HCT116 (cell line): ENCODE measurements at regions not wholly inside any gene's neighbourhood (a gene's known extent, or its start where the extent isn't known, plus 50 kb on each side); places are given as distances from the start of the nearest gene placed in this dataset.

Source experiments
- ATAC-seq: fragments of 200-7000 bp; cut with Tn5 transposase; 2 replicates; pipeline ENCODE4 v1.9.1; 2020; ENCODE audit warnings: mild to moderate bottlenecking, moderate library complexity
- BruUV-seq: library from RNA; stranded (reverse); fragments of 400-500 nt; replicated peaks from 2 replicates; lab custom pipeline; 2021; lab: Mats Ljungman, UMichigan
- CTCF ChIA-PET: fragments of 300-600 bp; sonication (Branson Sonifier 250); formaldehyde crosslinking; loops from one replicate; lab custom pipeline; 2021; ENCODE audit warnings: antibody characterized with exemption; lab: Charles Lee
- POLR2A ChIA-PET: fragments of 300-600, 350-600 bp; sonication (Branson Sonifier 250); formaldehyde crosslinking; loops from one replicate; lab custom pipeline; 2021; ENCODE audit warnings: antibody characterized with exemption; lab: Charles Lee
- RAD21 ChIA-PET, 2 experiments: fragments of 300-600 bp; sonication (Branson Sonifier 250); formaldehyde crosslinking; loops; one replicate each; lab custom pipeline; 2023; ENCODE audit warnings: low total read pairs in 2 of 2; ENCODE audit not compliant: uncharacterized antibody in 2 of 2, unreplicated experiment in 2 of 2, low non-redundant PET in 1 of 2; lab: Charles Lee
- DNase-seq: peaks from one replicate; pipeline ENCODE4 v3.0.0-alpha.2; 2010; ENCODE audit warnings: low read depth, low spot score
- H2AFZ ChIP-seq: fragments of 200-600 bp; shearing (Covaris generic), sonication (generic); 2 replicates; pipeline ENCODE4 v1.6.1; 2017; ENCODE audit warnings: low read depth, mixed run types, mixed read lengths, antibody characterized with exemption, low read length; ENCODE audit not compliant: poor library complexity, severe bottlenecking
- H3K27ac ChIP-seq: 2 replicates; pipeline ENCODE4 v1.5.1; 2012; ENCODE audit warnings: low read depth, low read length
- H3K27me3 ChIP-seq: fragments of 200-600 bp; sonication (generic); 2 replicates; pipeline ENCODE4 v1.6.1; 2016; ENCODE audit warnings: mixed run types, low read length, mixed read lengths; ENCODE audit not compliant: insufficient read depth
- H3K36me3 ChIP-seq, 2 experiments: fragments of 200-500 bp in 1 of 2; fragments of 200-600 bp in 1 of 2; sonication (Bioruptor generic) in 1 of 2; sonication (generic) in 1 of 2; 2 replicates each; pipeline versions ENCODE4 v1.5.1 to v1.6.1; 2014 to 2016; ENCODE audit warnings: low read length in 2 of 2, inconsistent platforms in 1 of 2, mixed read lengths in 1 of 2, mixed run types in 1 of 2; ENCODE audit not compliant: insufficient read depth in 2 of 2, control insufficient read depth in 1 of 2
- H3K4me1 ChIP-seq, 2 experiments: fragments of 200-600 bp in 1 of 2; sonication (generic) in 1 of 2; 2 replicates each; pipeline versions ENCODE4 v1.5.1 to v1.6.1; 2012 to 2017; ENCODE audit warnings: low read length in 2 of 2, inconsistent platforms in 1 of 2, mild to moderate bottlenecking in 1 of 2, mixed read lengths in 1 of 2, mixed run types in 1 of 2, moderate library complexity in 1 of 2; ENCODE audit not compliant: insufficient read depth in 2 of 2, control insufficient read depth in 1 of 2
- H3K4me2 ChIP-seq: fragments of 200-600 bp; sonication (generic); 2 replicates; pipeline ENCODE4 v1.6.1; 2017; ENCODE audit warnings: mixed run types, low read length, mixed read lengths
- H3K4me3 ChIP-seq, 2 experiments: fragments of 200-600 bp in 1 of 2; sonication (generic) in 1 of 2; replicated peaks in 1 of 2; 2 replicates each; pipeline ENCODE4 v1.5.1; 2011 to 2016; ENCODE audit warnings: low read length in 2 of 2, control low read depth in 1 of 2, low read depth in 1 of 2, mild to moderate bottlenecking in 1 of 2, mixed read lengths in 1 of 2, mixed run types in 1 of 2
- H3K79me2 ChIP-seq: fragments of 200-600 bp; sonication (generic); 2 replicates; pipeline ENCODE4 v1.6.1; 2017; ENCODE audit warnings: mild to moderate bottlenecking, mixed run types, low read length, moderate library complexity, mixed read lengths; ENCODE audit not compliant: insufficient read depth
- H3K9ac ChIP-seq: fragments of 200-600 bp; sonication (generic); 2 replicates; pipeline ENCODE4 v1.6.1; 2016; ENCODE audit warnings: low read length, mixed read lengths
- H3K9me2 ChIP-seq: fragments of 200-600 bp; sonication (generic), shearing (Covaris generic); 2 replicates; pipeline ENCODE4 v1.6.1; 2017; ENCODE audit warnings: mixed run types, mild to moderate bottlenecking, moderate library complexity; ENCODE audit not compliant: insufficient read depth
- H3K9me3 ChIP-seq, 2 experiments: fragments of 200-500 bp in 1 of 2; fragments of 200-600 bp in 1 of 2; sonication (Bioruptor generic) in 1 of 2; sonication (generic) in 1 of 2; 2 replicates each; pipeline ENCODE4 v1.6.1; 2014 to 2017; ENCODE audit warnings: low read length in 2 of 2, mixed read lengths in 2 of 2, inconsistent platforms in 1 of 2, low read depth in 1 of 2, mild to moderate bottlenecking in 1 of 2, mixed run types in 1 of 2, moderate library complexity in 1 of 2; ENCODE audit not compliant: control insufficient read depth in 1 of 2, insufficient read depth in 1 of 2
- H4K20me1 ChIP-seq: fragments of 200-600 bp; sonication (generic), shearing (Covaris generic); 2 replicates; pipeline ENCODE4 v1.6.1; 2017; ENCODE audit warnings: mixed run types, mild to moderate bottlenecking, moderate library complexity; ENCODE audit not compliant: insufficient read depth
- CBX3 ChIP-seq: IDR thresholded peaks from 2 replicates; pipeline ENCODE4 v1.6.1; 2012; ENCODE audit warnings: low read depth
- EGR1 ChIP-seq: IDR thresholded peaks from 2 replicates; pipeline ENCODE4 v1.6.1; 2012; ENCODE audit warnings: low read depth
- EZH2 ChIP-seq: fragments of 200-600 bp; sonication (generic); IDR thresholded peaks from 2 replicates; pipeline ENCODE4 v1.6.1; 2017; ENCODE audit warnings: antibody characterized with exemption, mixed run types
- POLR2A ChIP-seq: IDR thresholded peaks from 2 replicates; pipeline ENCODE4 v1.7.0; 2011; ENCODE audit warnings: borderline replicate concordance; ENCODE audit not compliant: insufficient read depth, insufficient read length; ENCODE audit errors: extremely low read depth
- RAD21 ChIP-seq: IDR thresholded peaks from 2 replicates; pipeline ENCODE4 v1.6.1; 2012; ENCODE audit warnings: low read depth, mild to moderate bottlenecking
- SIN3A ChIP-seq: IDR thresholded peaks from 2 replicates; pipeline ENCODE4 v1.6.1; 2012; ENCODE audit warnings: low read depth
- SP1 ChIP-seq: IDR thresholded peaks from 2 replicates; pipeline ENCODE4 v1.6.1; 2012; ENCODE audit warnings: low read depth
- SRF ChIP-seq: IDR thresholded peaks from 2 replicates; pipeline ENCODE4 v1.6.1; 2012; ENCODE audit warnings: low read depth
- TCF7L2 ChIP-seq: IDR thresholded peaks from 2 replicates; pipeline ENCODE4 v1.7.0; 2011; ENCODE audit warnings: borderline replicate concordance, inconsistent platforms; ENCODE audit not compliant: insufficient read depth, insufficient read length; ENCODE audit errors: extremely low read depth
- YY1 ChIP-seq: IDR thresholded peaks from 2 replicates; pipeline ENCODE4 v1.6.1; 2011; ENCODE audit warnings: low read length, low read depth, moderate library complexity, mild to moderate bottlenecking; ENCODE audit not compliant: insufficient replicate concordance; ENCODE audit errors: extremely low read depth
- ZFX ChIP-seq: fragments of 450-650 bp; IDR thresholded peaks from 2 replicates; pipeline ENCODE4 v1.6.1; 2017
- ZNF274 ChIP-seq: fragments of 200-500 bp; sonication (Bioruptor generic); IDR thresholded peaks from 2 replicates; pipeline ENCODE4 v1.6.1; 2014; ENCODE audit warnings: mild to moderate bottlenecking, low read depth, low read length, inconsistent platforms
- intact Hi-C: fragments of 100-400 bp; cut with micrococcal nuclease; formaldehyde crosslinking; loops from 2 replicates; pipeline ENCODE4 v1.10.0; 2022
- TF ChIP-seq, protein P1 (sequence below), 3 experiments: fragments of 200-600 bp in 1 of 3; sonication (generic) in 1 of 3; IDR thresholded peaks in 2 of 3; conservative IDR thresholded peaks in 1 of 3; 2 replicates each; pipeline ENCODE4 v1.5.1; 2012 to 2017; ENCODE audit warnings: low read depth in 2 of 3, low read length in 2 of 3, antibody characterized with exemption in 1 of 3, borderline replicate concordance in 1 of 3, control low read depth in 1 of 3, mild to moderate bottlenecking in 1 of 3, mixed read lengths in 1 of 3, mixed run types in 1 of 3, moderate library complexity in 1 of 3; ENCODE audit not compliant: insufficient read depth in 1 of 3
- TF ChIP-seq, protein P2 (sequence below): IDR thresholded peaks from 2 replicates; pipeline ENCODE4 v1.6.1; 2011; ENCODE audit warnings: mild to moderate bottlenecking, low read length, moderate library complexity; ENCODE audit not compliant: insufficient replicate concordance; ENCODE audit errors: extremely low read depth

DNA sequence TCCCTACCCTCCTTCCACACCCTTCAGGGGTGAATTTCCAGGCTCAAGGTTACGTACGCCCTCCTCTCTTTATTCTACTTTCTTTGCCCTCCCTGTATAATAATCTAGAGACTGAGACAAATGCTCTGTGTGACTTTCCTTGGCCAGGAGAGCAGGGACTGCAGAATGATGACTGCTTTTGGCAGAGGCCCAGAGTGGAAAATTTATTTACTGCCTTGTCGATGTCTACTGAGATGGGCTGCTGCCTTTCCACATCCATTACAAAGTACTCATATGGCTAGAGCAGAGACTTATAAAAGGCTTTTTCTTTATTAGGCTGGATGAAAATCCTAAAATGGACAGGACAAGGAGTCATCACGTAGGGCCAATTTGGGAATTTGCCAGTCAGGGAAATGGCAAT, 576.2 kb downstream of the TUSC7 start:
- Histone ChIP-seq H3K79me2 (no peaks in the 10 kb centered on the region), H3K9me2 (no peaks in the 10 kb centered on the region), H3K4me3 (no peak overlapping the region), H4K20me1 (no peaks in the 10 kb centered on the region), H3K4me1 (no peaks in the 10 kb centered on the region), H3K9me3 (no peaks in the 10 kb centered on the region; a peak in 1 of 4 replicates), H3K36me3 (no peaks in the 10 kb centered on the region), H3K27me3 (no peaks in the 10 kb centered on the region), H3K9ac (no peak overlapping the region), H3K4me2 (no peak overlapping the region), H3K27ac (no peak overlapping the region), H2AFZ (no peak overlapping the region)
- CTCF ChIA-PET = no interaction called here
- POLR2A ChIA-PET = no interaction called here
- no TSS peak for BruUV-seq
- intact Hi-C loops = no loop called here
- ATAC-seq = no peak
- TF ChIP-seq CBX3 (no peak), SIN3A (no peak), ZNF274 (no peak), RAD21 (no peak), YY1 (no peak), SRF (no peak), ZFX (no peak), TCF7L2 (no peak), EGR1 (no peak), SP1 (no peak), EZH2 (no peak), POLR2A (no peak)
- TF ChIP-seq, protein P1, sequence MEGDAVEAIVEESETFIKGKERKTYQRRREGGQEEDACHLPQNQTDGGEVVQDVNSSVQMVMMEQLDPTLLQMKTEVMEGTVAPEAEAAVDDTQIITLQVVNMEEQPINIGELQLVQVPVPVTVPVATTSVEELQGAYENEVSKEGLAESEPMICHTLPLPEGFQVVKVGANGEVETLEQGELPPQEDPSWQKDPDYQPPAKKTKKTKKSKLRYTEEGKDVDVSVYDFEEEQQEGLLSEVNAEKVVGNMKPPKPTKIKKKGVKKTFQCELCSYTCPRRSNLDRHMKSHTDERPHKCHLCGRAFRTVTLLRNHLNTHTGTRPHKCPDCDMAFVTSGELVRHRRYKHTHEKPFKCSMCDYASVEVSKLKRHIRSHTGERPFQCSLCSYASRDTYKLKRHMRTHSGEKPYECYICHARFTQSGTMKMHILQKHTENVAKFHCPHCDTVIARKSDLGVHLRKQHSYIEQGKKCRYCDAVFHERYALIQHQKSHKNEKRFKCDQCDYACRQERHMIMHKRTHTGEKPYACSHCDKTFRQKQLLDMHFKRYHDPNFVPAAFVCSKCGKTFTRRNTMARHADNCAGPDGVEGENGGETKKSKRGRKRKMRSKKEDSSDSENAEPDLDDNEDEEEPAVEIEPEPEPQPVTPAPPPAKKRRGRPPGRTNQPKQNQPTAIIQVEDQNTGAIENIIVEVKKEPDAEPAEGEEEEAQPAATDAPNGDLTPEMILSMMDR (IDR thresholded peaks at IDR 0.05 in 2 of 3, conservative IDR thresholded peaks at IDR 0.05 in 1 of 3; ENCODE audit: borderline replicate concordance in 1 of 3, insufficient read depth in 1 of 3, low read depth in 2 of 3, low read length in 2 of 3) = no peak
- TF ChIP-seq, protein P2, sequence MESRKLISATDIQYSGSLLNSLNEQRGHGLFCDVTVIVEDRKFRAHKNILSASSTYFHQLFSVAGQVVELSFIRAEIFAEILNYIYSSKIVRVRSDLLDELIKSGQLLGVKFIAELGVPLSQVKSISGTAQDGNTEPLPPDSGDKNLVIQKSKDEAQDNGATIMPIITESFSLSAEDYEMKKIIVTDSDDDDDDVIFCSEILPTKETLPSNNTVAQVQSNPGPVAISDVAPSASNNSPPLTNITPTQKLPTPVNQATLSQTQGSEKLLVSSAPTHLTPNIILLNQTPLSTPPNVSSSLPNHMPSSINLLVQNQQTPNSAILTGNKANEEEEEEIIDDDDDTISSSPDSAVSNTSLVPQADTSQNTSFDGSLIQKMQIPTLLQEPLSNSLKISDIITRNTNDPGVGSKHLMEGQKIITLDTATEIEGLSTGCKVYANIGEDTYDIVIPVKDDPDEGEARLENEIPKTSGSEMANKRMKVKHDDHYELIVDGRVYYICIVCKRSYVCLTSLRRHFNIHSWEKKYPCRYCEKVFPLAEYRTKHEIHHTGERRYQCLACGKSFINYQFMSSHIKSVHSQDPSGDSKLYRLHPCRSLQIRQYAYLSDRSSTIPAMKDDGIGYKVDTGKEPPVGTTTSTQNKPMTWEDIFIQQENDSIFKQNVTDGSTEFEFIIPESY = no peak
- RAD21 ChIA-PET = no interaction called here
- no peak for DNase-seq
